Fibroblast of pulmonary artery (primary cell): ENCODE measurements at regions not wholly inside any gene's neighbourhood (a gene's known extent, or its start where the extent isn't known, plus 50 kb on each side); places are given as distances from the start of the nearest gene placed in this dataset.

Experiments
- DNase-seq: peaks from one replicate; pipeline ENCODE4 v3.0.0-alpha.2; 2010; ENCODE audit warnings: low read depth
- H3K4me3 ChIP-seq: replicated peaks from 2 replicates; pipeline ENCODE4 v1.5.1; 2011; ENCODE audit warnings: low read depth, mild to moderate bottlenecking, control low read depth, low read length, moderate library complexity
- CTCF ChIP-seq: IDR thresholded peaks from 2 replicates; pipeline ENCODE4 v1.5.1; 2011; ENCODE audit warnings: mild to moderate bottlenecking, control low read depth, low read length, inconsistent platforms; ENCODE audit errors: missing control alignments

GRCh38 chr9:95586326-95586725 lies 69.6 kb upstream of the PTCH1 start:
- no peak overlapping the region for H3K4me3 ChIP-seq
- no peak for TF ChIP-seq CTCF
- DNase-seq, result no peak

GRCh38 chr9:95585824-95586223 lies 69.1 kb upstream of the PTCH1 start:
- DNase-seq, result no peak
- no peak for TF ChIP-seq CTCF

GRCh38 chr9:95584176-95584575 lies 67.4 kb upstream of the PTCH1 start:
- H3K4me3 ChIP-seq, result no peak overlapping the region
- DNase-seq, result no peak
- no peak for TF ChIP-seq CTCF

More at GRCh38 chr9:95585824-95586223, 69.1 kb upstream of the PTCH1 start:
- H3K4me3 ChIP-seq, result no peak overlapping the region

- H3K4me3 ChIP-seq, result no peak overlapping the region
- no peak for DNase-seq
- TF ChIP-seq CTCF, result no peak
Observed at GRCh38 chr9:95581900-95582299, 65.1 kb upstream of the PTCH1 start.

GRCh38 chr9:95580812-95581761 lies 64.3 kb upstream of the PTCH1 start:
- TF ChIP-seq CTCF, result no peak
- H3K4me3 ChIP-seq, result no peak overlapping the region
- no peak for DNase-seq

GRCh38 chr9:95574866-95575553 lies 58.2 kb upstream of the PTCH1 start:
- no peak for DNase-seq
- no peak overlapping the region for H3K4me3 ChIP-seq
- no peak for TF ChIP-seq CTCF

- no peak overlapping the region for H3K4me3 ChIP-seq
- TF ChIP-seq CTCF, result no peak
- no peak for DNase-seq
Observed at GRCh38 chr9:95574176-95574575, 57.4 kb upstream of the PTCH1 start.
